ENCODE measurements at regions not wholly inside any gene's neighbourhood (a gene's known extent, or its start where the extent isn't known, plus 50 kb on each side); places are given as distances from the start of the nearest gene placed in this dataset.

DNA sequence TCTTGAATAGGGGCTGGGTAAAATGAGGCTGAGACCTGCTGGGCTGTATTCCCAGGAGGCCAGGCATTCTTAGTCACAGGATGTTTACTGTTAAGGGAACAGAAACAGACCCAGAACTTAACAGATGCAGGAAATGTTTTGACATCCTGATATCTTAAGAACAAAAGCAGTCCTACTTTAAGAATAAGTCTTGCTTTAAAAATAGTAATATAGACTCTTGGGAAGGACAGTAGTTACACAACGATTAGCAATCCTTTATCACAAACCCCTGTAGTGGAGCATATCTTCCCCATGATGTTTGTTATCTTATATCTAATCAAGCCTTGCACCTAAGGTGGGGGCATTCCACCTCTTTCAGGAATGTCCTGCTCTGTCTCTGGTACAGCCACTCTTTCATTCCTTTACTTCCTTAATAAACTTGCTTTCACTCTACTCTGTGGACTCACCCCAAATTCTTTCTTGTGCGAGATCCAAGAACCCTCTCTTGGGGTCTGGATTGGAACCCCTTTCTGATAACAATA is 493.7 kb upstream of the SULF2 start:
- intact Hi-C loops (cut with DNase I), result no loop called here
- DNase-seq (no peak), ATAC-seq (no peak)

- intact Hi-C loops (cut with DNase I), result no loop called here
These were observed 492.0 kb upstream of the SULF2 start for GRCh38 chr20:48277266-48277665.

GRCh38 chr20:48276021-48276342 is 490.7 kb upstream of the SULF2 start:
- no peak for DNase-seq
- ATAC-seq, result no peak
- intact Hi-C loops (cut with DNase I), result no loop called here

More at GRCh38 chr20:48277266-48277665, 492.0 kb upstream of the SULF2 start:
- ATAC-seq (no peak), DNase-seq (no peak)

- intact Hi-C loops (cut with DNase I), result no loop called here
- ATAC-seq (no peak), DNase-seq (no peak)
These were observed 490.2 kb upstream of the SULF2 start for GRCh38 chr20:48275286-48276020.

GRCh38 chr20:48273843-48274242 is 488.6 kb upstream of the SULF2 start:
- ATAC-seq (no peak), DNase-seq (no peak)
- intact Hi-C loops (cut with DNase I), result no loop called here

DNA sequence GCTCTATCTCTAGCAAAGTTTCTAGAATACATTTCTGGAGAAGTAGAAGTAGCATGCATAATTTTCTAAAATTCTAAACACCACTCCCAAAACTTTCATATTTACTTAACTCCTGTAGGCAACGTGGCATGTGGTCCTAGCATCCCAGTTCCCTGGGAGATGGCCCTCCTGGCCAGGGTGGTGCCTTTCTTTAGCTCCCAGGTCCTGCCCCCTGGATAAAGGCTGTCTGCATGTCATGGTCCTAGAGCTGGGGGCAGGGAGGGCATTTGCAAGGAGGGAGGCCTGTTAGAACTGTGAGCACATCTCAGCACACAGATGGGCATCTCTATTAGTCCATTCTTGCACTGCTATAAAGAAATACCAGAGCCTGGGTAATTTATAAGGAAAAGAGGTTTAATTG is 485.6 kb upstream of the SULF2 start:
- ATAC-seq, result no peak
- intact Hi-C loops (cut with DNase I), result no loop called here
- DNase-seq, result no peak

- intact Hi-C loops (cut with DNase I), result no loop called here
- ATAC-seq (no peak), DNase-seq (no peak)
These were observed 482.8 kb upstream of the SULF2 start for GRCh38 chr20:48267860-48268633.

GRCh38 chr20:48266571-48266970 is 481.3 kb upstream of the SULF2 start:
- intact Hi-C loops (cut with DNase I), result no loop called here
- DNase-seq (no peak), ATAC-seq (no peak)

- ATAC-seq, result no peak
- intact Hi-C loops (cut with DNase I), result no loop called here
- DNase-seq, result no peak
These were observed 480.5 kb upstream of the SULF2 start for GRCh38 chr20:48265791-48266190.

- ATAC-seq, result no peak
- DNase-seq, result no peak
- intact Hi-C loops (cut with DNase I), result no loop called here
These were observed 477.7 kb upstream of the SULF2 start for GRCh38 chr20:48262955-48263354.

- DNase-seq, result no peak
- intact Hi-C loops (cut with DNase I), result no loop called here
- no peak for ATAC-seq
These were observed 477.2 kb upstream of the SULF2 start for GRCh38 chr20:48262466-48262865.

DNA sequence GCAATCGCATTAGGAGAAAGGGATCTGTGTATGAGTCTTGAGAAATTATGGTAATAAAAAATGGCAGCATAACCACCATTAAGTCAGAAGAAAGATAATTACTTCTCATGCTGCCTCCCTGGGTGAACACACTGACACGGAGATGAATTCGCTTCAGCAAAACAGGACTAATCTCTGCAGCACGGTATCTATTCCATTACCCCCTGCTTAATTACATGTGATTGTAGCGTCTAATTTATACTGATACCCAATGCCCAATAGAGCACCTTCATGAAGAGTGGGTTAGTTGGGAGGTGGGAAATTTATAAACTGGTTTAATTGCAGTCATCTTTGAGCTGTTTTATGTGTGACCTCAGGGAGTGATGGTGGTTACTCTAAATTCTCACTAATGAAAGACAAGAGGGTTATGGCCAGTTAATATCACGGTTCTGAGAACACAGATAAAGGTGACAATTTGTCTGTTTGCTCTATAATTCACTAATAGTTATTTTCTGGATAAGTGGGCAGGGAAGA is 476.2 kb upstream of the SULF2 start:
- ATAC-seq (no peak), DNase-seq (no peak)
- intact Hi-C loops (cut with DNase I), result no loop called here

GRCh38 chr20:48260129-48260756 is 475.0 kb upstream of the SULF2 start:
- intact Hi-C loops (cut with DNase I), result no loop called here
- DNase-seq (peak; percentile 30), ATAC-seq (no peak)

DNA sequence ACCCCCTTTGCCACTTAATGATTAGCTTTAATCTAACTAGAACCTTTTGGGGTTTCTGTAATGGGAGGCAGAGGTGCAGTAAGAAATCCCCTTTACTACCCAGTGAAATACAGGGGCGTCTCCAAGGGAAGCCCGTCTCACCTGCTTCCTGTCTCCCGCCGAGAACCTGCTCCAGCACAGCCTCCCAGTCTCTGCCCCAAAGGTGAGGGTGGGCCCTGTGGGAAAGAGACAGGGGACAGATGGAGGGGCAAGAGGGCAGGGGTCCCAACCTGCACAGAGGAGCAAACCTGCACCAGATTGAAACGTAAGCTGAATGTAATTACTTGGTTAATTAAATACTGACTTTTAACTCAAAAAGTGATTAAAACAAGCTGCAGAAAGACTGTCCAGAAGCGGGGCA is 474.2 kb upstream of the SULF2 start:
- intact Hi-C loops (cut with DNase I), result no loop called here
- no peak for DNase-seq
- ATAC-seq, result no peak

GRCh38 chr20:48257833-48258232 is 472.6 kb upstream of the SULF2 start:
- intact Hi-C loops (cut with DNase I), result no loop called here
- DNase-seq (no peak), ATAC-seq (no peak)

DNA sequence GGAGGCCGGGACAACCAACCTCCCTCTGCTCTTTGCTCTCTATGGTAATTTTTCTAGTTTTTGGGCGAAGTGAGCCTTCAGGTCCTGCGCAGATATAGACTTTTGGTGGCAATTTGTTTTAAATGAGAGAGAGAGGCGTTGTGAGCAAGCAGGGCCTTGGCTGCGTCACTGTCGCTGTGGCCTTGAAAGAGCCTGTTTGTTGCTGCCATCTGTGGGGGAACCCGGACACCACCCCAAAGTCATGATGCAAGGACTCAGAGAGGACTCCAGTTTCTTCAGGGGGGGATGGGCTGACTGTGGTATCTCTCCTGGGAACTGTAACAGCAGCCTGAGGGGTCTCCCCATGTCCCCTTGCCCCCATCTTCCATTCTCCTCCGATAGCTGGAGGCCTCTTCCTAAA is 462.7 kb upstream of the SULF2 start:
- no peak for DNase-seq
- intact Hi-C loops (cut with DNase I), result no loop called here
- ATAC-seq, result no peak

- intact Hi-C loops (cut with DNase I), result no loop called here
- no peak for ATAC-seq
- DNase-seq, result no peak
These were observed 460.9 kb upstream of the SULF2 start for GRCh38 chr20:48246061-48246790.

DNA sequence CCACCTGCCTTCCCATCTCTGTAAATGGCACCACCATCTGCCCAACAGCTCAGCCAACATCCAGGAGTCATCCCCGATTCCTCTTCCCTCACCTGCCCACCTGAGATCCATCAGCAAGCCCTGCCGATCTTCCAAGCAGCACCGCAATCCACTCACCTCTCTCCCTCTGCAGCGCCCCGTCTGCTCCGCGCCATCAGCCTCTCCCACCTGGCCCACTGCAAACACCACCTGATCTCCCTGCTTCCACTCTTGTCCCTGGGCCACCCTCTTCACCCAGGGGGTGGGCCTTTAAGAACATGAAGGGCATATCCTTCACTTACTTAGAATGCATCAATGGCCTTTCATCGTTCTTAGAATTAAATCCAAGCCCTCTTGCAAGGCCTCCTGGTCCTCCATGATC is 457.3 kb upstream of the SULF2 start:
- intact Hi-C loops (cut with DNase I), result no loop called here
- DNase-seq, result no peak
- no peak for ATAC-seq

DNA sequence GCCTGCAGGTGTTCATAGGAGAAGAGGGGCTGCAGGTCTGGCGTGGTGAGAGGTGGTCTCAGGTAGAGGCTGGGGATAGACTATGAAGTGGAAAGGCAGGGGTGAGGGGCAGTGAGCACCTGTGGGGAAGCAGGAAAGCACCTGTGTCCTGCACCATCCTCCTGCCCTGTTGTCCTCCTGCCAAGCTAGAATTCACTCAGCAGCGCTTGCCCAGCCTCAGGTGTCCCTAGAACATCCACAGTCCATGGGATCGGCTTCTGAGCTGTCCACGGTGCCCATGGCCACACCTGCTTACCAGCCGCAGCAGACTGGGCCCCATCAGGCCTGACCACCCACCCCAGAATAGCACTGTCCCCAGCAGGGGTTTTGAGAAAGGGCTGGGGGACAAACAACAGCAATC is 456.2 kb upstream of the SULF2 start:
- intact Hi-C loops (cut with DNase I), result no loop called here
- DNase-seq (no peak), ATAC-seq (no peak)

DNA sequence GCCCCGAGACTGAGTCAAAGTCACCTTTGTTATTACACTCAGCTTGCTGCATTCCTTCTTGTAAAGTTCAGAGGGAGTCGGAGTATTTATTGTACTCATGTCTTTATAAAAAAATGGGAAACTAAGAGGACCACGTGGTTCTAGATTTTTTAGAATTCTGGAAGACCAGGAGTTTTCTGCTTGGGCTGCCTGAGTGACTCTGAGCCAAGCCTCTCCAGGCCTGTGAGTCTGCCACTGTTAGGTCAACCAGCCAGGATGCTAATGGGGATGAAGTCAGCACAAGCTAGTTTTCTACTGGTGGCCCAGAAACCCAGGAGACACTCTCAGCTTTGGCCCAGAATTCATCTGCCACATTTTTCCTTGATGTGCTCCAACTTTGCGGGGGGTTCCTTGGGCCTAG is 453.5 kb upstream of the SULF2 start:
- no peak for DNase-seq
- no peak for ATAC-seq

More for the DNA sequence above, 453.5 kb upstream of the SULF2 start:
- intact Hi-C loops (cut with DNase I), result no loop called here

Data from left cardiac atrium (tissue), 4 donors.